ENCODE measurements at regions not wholly inside any gene's neighbourhood (a gene's known extent, or its start where the extent isn't known, plus 50 kb on each side); places are given as distances from the start of the nearest gene placed in this dataset.

GRCh38 chr15:94769089-94769488 lies 537.7 kb downstream of the MCTP2 start:
- no peak for DNase-seq (ENCODE audit: low read depth)
- no peak for TF ChIP-seq CTCF (IDR thresholded peaks at IDR 0.05; ENCODE audit: control insufficient read depth, insufficient read depth, low read depth, low read length, missing control alignments)
- no peak overlapping the region for H3K4me3 ChIP-seq (ENCODE audit: control insufficient read depth, low read depth, low read length)

GRCh38 chr15:94770199-94770598 lies 538.8 kb downstream of the MCTP2 start:
- no peak for TF ChIP-seq CTCF (IDR thresholded peaks at IDR 0.05; ENCODE audit: control insufficient read depth, insufficient read depth, low read depth, low read length, missing control alignments)
- no peak for DNase-seq (ENCODE audit: low read depth)
- no peak overlapping the region for H3K4me3 ChIP-seq (ENCODE audit: control insufficient read depth, low read depth, low read length)

GRCh38 chr15:94777037-94777436 lies 545.7 kb downstream of the MCTP2 start:
- no peak overlapping the region for H3K4me3 ChIP-seq (ENCODE audit: control insufficient read depth, low read depth, low read length)
- no peak for DNase-seq (ENCODE audit: low read depth)
- TF ChIP-seq CTCF (IDR thresholded peaks at IDR 0.05; ENCODE audit: control insufficient read depth, insufficient read depth, low read depth, low read length, missing control alignments), result no peak

- no peak overlapping the region for H3K4me3 ChIP-seq (ENCODE audit: control insufficient read depth, low read depth, low read length)
- no peak for TF ChIP-seq CTCF (IDR thresholded peaks at IDR 0.05; ENCODE audit: control insufficient read depth, insufficient read depth, low read depth, low read length, missing control alignments)
- no peak for DNase-seq (ENCODE audit: low read depth)
Measured at GRCh38 chr15:94778840-94779239, 547.5 kb downstream of the MCTP2 start.

DNA sequence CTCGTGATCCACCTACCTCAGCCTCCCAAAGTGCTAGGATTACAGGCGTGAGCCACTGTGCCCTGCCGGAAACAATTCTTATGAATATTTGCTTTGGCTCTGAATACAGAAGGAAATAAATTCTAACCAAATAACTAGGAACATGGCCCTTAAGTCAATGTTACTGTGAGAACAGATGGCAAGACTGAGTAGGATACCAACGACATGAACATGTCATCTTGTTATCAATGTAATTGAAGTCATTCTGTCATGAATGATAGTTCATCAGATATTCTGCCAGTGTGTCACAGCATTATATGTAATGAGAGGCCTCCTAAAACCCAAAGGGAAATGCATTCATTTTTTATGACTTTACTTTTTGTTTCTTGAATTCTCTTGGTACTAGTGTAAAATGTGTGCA lies 548.8 kb downstream of the MCTP2 start:
- TF ChIP-seq CTCF (IDR thresholded peaks at IDR 0.05; ENCODE audit: control insufficient read depth, insufficient read depth, low read depth, low read length, missing control alignments), result no peak
- no peak overlapping the region for H3K4me3 ChIP-seq (ENCODE audit: control insufficient read depth, low read depth, low read length)
- no peak for DNase-seq (ENCODE audit: low read depth)

DNA sequence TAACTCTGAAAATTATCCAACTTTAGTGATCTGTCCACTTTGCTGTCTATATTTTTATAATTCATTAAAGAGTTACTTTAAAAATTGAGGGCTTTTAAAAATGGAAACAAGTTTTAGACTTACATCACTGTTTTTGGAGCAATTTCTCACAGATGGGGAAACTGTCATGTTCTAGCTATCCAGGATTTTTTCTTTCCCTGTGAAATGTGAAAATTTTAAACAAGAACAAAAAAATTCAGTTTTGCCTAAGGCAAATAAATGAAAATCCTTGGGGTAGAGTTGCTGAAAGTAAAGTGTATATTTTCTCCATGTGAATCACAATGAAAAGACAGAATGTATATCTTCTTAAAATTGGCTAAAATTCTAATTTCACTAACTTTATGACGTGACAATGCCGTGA lies 553.7 kb downstream of the MCTP2 start:
- no peak for DNase-seq (ENCODE audit: low read depth)
- no peak overlapping the region for H3K4me3 ChIP-seq (ENCODE audit: control insufficient read depth, low read depth, low read length)
- TF ChIP-seq CTCF (IDR thresholded peaks at IDR 0.05; ENCODE audit: control insufficient read depth, insufficient read depth, low read depth, low read length, missing control alignments), result no peak

GRCh38 chr15:94791008-94791407 lies 559.6 kb downstream of the MCTP2 start:
- no peak for DNase-seq (ENCODE audit: low read depth)
- TF ChIP-seq CTCF (IDR thresholded peaks at IDR 0.05; ENCODE audit: control insufficient read depth, insufficient read depth, low read depth, low read length, missing control alignments), result no peak

More at GRCh38 chr15:94791008-94791407, 559.6 kb downstream of the MCTP2 start:
- no peak overlapping the region for H3K4me3 ChIP-seq (ENCODE audit: control insufficient read depth, low read depth, low read length)

Measured in AG09309 (cell line).